HepG2 (cell line): ENCODE measurements at regions not wholly inside any gene's neighbourhood (a gene's known extent, or its start where the extent isn't known, plus 50 kb on each side); places are given as distances from the start of the nearest gene placed in this dataset.
A peak's percentile ranks its signal among the peaks of the same experiment; 100 is the strongest.

Experiments used
- ATAC-seq: fragments of 200-7000 bp; cut with Tn5 transposase; 3 replicates; pipeline ENCODE4 v1.9.1; 2020; ENCODE audit warnings: mild to moderate bottlenecking, moderate library complexity
- BruUV-seq: library from RNA; stranded (reverse); fragments of 400-500 nt; replicated peaks from 2 replicates; lab custom pipeline; 2021; lab: Mats Ljungman, UMichigan
- CTCF ChIA-PET: fragments of 300-600 bp; formaldehyde crosslinking; extraction: SDS; loops from one replicate; lab custom pipeline; 2021; ENCODE audit warnings: low total read pairs, inconsistent platforms, low intra/inter-chr PET ratio; lab: Yijun Ruan, JAX
- POLR2A ChIA-PET: fragments of 350-600 bp; sonication (Branson Sonifier 250); formaldehyde crosslinking; loops from one replicate; lab custom pipeline; 2020; ENCODE audit warnings: antibody characterized with exemption, inconsistent platforms; lab: Yijun Ruan, JAX
- DNase-seq: peaks from one replicate; pipeline ENCODE4 v3.0.0-alpha.2; 2015; ENCODE audit warnings: low spot score
- FAIRE-seq: peaks from 3 replicates; lab custom pipeline; 2011; peaks lifted over from hg19 to GRCh38; lab: Jason Lieb, UNC
- H2AFZ ChIP-seq: one replicate; pipeline ENCODE4 v1.6.1; 2011; ENCODE audit warnings: low read length, inconsistent platforms
- H3K27ac ChIP-seq: fragments of 300-600 bp; 3 replicates; pipeline ENCODE4 v1.8.0; 2011; ENCODE audit warnings: mixed run types, mild to moderate bottlenecking, mixed read lengths, low read length, inconsistent platforms; ENCODE audit not compliant: insufficient read depth; ENCODE audit errors: extremely low read length
- H3K27me3 ChIP-seq, 2 experiments: fragments of 200-600 bp in 1 of 2; 2 replicates in 1 of 2; 3 replicates in 1 of 2; pipeline versions ENCODE4 v1.6.0 to v1.8.0; 2011; ENCODE audit warnings: low read length in 2 of 2, mild to moderate bottlenecking in 2 of 2, moderate library complexity in 2 of 2, inconsistent platforms in 1 of 2; ENCODE audit not compliant: insufficient read depth in 2 of 2, control insufficient read depth in 1 of 2
- H3K36me3 ChIP-seq, 2 experiments: fragments of 200-600 bp in 1 of 2; replicated peaks in 1 of 2; 2 replicates in 1 of 2; 3 replicates in 1 of 2; pipeline versions ENCODE4 v1.5.1 to v1.8.0; 2011; ENCODE audit warnings: low read length in 2 of 2, inconsistent platforms in 1 of 2; ENCODE audit not compliant: insufficient read depth in 2 of 2, control insufficient read depth in 1 of 2
- H3K4me1 ChIP-seq: 2 replicates; pipeline ENCODE4 v1.5.1; 2012; ENCODE audit warnings: low read length, inconsistent platforms; ENCODE audit not compliant: insufficient read depth
- H3K4me2 ChIP-seq: 2 replicates; pipeline ENCODE4 v1.6.0; 2011; ENCODE audit warnings: low read depth, low read length, inconsistent platforms
- H3K4me3 ChIP-seq, 3 experiments: fragments of 200-600 bp in 1 of 3; sonication (generic), shearing (Covaris generic) in 1 of 3; replicated peaks in 1 of 3; 2 replicates each; pipeline ENCODE4 v1.5.1; 2011 to 2016; ENCODE audit warnings: low read length in 3 of 3, inconsistent platforms in 2 of 3, low read depth in 2 of 3, mild to moderate bottlenecking in 2 of 3, control low read depth in 1 of 3, mixed read lengths in 1 of 3; ENCODE audit not compliant: insufficient read depth in 1 of 3
- H3K79me2 ChIP-seq: one replicate; pipeline ENCODE4 v1.6.1; 2011; ENCODE audit warnings: low read length, inconsistent platforms; ENCODE audit not compliant: insufficient read depth
- H3K9ac ChIP-seq: 2 replicates; pipeline ENCODE4 v1.6.0; 2011; ENCODE audit warnings: mild to moderate bottlenecking, low read depth, low read length, inconsistent platforms; ENCODE audit not compliant: insufficient read depth
- H3K9me3 ChIP-seq: 2 replicates; pipeline ENCODE4 v1.5.1; 2012; ENCODE audit warnings: mild to moderate bottlenecking, low read length
- H4K20me1 ChIP-seq: 2 replicates; pipeline ENCODE4 v1.6.0; 2011; ENCODE audit warnings: inconsistent platforms, mild to moderate bottlenecking, low read length, moderate library complexity; ENCODE audit not compliant: insufficient read depth
- NPAS2 ChIP-seq: sonication (generic); formaldehyde crosslinking; IDR thresholded peaks from 2 replicates; pipeline ENCODE4 v1.8.0; 2022; ENCODE audit warnings: mild to moderate bottlenecking, missing genetic modification reagents, borderline replicate concordance
- RAD21 ChIP-seq: fragments of 450-650 bp; formaldehyde crosslinking; IDR thresholded peaks from 2 replicates; pipeline ENCODE4 v1.5.0; 2020; ENCODE audit warnings: mild to moderate bottlenecking
- ZNF331 ChIP-seq: sonication (generic); formaldehyde crosslinking; IDR thresholded peaks from 2 replicates; pipeline ENCODE4 v1.4.0; 2020; ENCODE audit warnings: missing genetic modification reagents
- WGBS: methylation state at CpG from one replicate; pipeline ENCODE4 v1.1.6; 2017; ENCODE audit warnings: low lambda C conversion rate; 5-methylcytosine and 5-hydroxymethylcytosine counted together
- in situ Hi-C: cut with HindIII; loops from 2 replicates; pipeline ENCODE4 v1.10.0; 2017; ENCODE audit warnings: low pct_unique_long_range_greater_than_20kb; ENCODE audit not compliant: extremely low pct_ligation_motif_present
- intact Hi-C: fragments of 100-400 bp; cut with micrococcal nuclease; formaldehyde crosslinking; loops from one replicate; pipeline ENCODE4 v1.10.0; 2022; ENCODE audit not compliant: unreplicated experiment
- TF ChIP-seq, protein P1 (sequence below): IDR thresholded peaks from 2 replicates; pipeline ENCODE4 v1.6.1; 2016; ENCODE audit warnings: low read depth, missing genetic modification reagents, missing compliant biosample characterization
- TF ChIP-seq, protein P2 (sequence below): sonication (generic); formaldehyde crosslinking; IDR thresholded peaks from 2 replicates; pipeline ENCODE4 v1.4.0; 2020; ENCODE audit warnings: mild to moderate bottlenecking, missing genetic modification reagents
- TF ChIP-seq, protein P3 (sequence below): sonication (generic); formaldehyde crosslinking; IDR thresholded peaks from 2 replicates; pipeline ENCODE4 v1.4.0; 2020; ENCODE audit warnings: low read depth, missing genetic modification reagents

DNA sequence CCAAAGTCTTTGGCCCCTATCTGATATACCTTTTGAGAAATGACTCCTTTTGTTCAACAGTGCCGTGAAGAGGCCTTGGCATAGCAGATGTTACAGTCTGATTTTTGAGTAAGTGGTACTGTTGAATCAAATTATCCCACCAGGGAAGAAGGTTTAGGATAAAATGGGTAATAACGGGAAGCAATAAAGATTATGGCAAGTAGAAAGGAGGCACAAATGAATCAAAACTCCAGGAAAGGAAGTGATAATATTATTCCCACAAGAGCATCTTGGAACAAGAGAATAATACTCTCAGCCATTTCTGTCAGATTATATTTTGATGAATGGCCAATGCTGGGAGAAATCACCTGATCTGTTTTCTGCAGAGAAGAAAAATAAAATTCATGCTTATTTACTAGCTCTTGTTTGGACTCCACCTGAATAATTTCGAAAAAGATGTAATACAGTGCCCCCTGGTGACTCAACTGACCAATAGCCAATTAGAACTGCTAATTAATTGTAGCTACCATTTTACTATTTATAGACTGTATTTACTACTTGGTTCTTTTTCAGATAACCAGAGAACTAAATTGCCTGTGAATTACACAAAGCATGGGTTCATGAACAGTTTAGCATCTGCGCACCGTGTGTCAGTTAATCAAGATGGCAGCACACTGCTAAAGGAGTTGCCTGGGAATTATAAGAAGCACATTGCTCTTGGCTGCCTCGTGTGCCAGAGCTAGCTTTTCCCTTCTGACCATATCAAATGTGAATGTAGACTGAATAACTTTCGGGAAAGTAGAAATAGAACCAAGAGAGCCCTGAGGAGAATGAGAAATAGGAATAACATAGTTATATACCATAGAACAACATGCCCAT lies 78.5 kb upstream of the TRDN start (continued):
- TF ChIP-seq RAD21 (CRISPR knock-in tag) = peak; percentile 25; the same call in 1 of the 2 replicates

DNA sequence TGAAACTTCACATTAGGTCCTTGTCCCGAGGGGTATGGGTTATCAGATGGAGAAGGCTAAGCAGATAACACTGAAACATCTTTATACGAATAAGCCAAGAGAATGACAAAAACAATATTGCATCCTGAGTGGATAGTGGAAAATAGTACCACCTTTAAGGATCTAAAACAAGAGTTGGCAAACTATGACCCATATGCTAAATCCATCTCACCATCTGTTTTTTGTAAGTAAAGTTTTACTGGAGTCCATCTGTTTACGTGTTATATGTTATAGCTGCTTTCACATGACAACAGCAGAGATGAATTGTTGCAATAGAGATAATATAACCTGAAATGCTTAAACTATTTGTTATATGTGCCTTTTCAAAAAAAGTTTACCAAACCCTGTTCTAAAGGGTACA lies 76.1 kb upstream of the TRDN start:
- ChIA-PET CTCF (no interaction called here), POLR2A (no interaction called here)
- Histone ChIP-seq H3K79me2 (no peaks in the 10 kb centered on the region), H3K4me1 (no peaks in the 10 kb centered on the region), H3K27me3 (no peaks in the 10 kb centered on the region), H3K4me3 (no peak overlapping the region), H4K20me1 (no peaks in the 10 kb centered on the region), H3K9me3 (no peaks in the 10 kb centered on the region), H3K27ac (no peak overlapping the region), H3K9ac (no peak overlapping the region), H3K36me3 (no peaks in the 10 kb centered on the region), H2AFZ (no peak overlapping the region), H3K4me2 (no peak overlapping the region)
- intact Hi-C loops = no loop called here
- WGBS = 14% methylated on average over 3 of the region's 3 CpGs
- DNase-seq (no peak), FAIRE-seq (no peak), ATAC-seq (no peak)
- in situ Hi-C loops = no loop called here
- BruUV-seq = no TSS peak
- TF ChIP-seq ZNF331 (CRISPR knock-in tag) = no peak
- TF ChIP-seq, protein P1, sequence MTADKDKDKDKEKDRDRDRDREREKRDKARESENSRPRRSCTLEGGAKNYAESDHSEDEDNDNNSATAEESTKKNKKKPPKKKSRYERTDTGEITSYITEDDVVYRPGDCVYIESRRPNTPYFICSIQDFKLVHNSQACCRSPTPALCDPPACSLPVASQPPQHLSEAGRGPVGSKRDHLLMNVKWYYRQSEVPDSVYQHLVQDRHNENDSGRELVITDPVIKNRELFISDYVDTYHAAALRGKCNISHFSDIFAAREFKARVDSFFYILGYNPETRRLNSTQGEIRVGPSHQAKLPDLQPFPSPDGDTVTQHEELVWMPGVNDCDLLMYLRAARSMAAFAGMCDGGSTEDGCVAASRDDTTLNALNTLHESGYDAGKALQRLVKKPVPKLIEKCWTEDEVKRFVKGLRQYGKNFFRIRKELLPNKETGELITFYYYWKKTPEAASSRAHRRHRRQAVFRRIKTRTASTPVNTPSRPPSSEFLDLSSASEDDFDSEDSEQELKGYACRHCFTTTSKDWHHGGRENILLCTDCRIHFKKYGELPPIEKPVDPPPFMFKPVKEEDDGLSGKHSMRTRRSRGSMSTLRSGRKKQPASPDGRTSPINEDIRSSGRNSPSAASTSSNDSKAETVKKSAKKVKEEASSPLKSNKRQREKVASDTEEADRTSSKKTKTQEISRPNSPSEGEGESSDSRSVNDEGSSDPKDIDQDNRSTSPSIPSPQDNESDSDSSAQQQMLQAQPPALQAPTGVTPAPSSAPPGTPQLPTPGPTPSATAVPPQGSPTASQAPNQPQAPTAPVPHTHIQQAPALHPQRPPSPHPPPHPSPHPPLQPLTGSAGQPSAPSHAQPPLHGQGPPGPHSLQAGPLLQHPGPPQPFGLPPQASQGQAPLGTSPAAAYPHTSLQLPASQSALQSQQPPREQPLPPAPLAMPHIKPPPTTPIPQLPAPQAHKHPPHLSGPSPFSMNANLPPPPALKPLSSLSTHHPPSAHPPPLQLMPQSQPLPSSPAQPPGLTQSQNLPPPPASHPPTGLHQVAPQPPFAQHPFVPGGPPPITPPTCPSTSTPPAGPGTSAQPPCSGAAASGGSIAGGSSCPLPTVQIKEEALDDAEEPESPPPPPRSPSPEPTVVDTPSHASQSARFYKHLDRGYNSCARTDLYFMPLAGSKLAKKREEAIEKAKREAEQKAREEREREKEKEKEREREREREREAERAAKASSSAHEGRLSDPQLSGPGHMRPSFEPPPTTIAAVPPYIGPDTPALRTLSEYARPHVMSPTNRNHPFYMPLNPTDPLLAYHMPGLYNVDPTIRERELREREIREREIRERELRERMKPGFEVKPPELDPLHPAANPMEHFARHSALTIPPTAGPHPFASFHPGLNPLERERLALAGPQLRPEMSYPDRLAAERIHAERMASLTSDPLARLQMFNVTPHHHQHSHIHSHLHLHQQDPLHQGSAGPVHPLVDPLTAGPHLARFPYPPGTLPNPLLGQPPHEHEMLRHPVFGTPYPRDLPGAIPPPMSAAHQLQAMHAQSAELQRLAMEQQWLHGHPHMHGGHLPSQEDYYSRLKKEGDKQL (CRISPR knock-in tag) = no peak
- TF ChIP-seq NPAS2 (CRISPR knock-in tag) = no peak
- TF ChIP-seq, protein P2, sequence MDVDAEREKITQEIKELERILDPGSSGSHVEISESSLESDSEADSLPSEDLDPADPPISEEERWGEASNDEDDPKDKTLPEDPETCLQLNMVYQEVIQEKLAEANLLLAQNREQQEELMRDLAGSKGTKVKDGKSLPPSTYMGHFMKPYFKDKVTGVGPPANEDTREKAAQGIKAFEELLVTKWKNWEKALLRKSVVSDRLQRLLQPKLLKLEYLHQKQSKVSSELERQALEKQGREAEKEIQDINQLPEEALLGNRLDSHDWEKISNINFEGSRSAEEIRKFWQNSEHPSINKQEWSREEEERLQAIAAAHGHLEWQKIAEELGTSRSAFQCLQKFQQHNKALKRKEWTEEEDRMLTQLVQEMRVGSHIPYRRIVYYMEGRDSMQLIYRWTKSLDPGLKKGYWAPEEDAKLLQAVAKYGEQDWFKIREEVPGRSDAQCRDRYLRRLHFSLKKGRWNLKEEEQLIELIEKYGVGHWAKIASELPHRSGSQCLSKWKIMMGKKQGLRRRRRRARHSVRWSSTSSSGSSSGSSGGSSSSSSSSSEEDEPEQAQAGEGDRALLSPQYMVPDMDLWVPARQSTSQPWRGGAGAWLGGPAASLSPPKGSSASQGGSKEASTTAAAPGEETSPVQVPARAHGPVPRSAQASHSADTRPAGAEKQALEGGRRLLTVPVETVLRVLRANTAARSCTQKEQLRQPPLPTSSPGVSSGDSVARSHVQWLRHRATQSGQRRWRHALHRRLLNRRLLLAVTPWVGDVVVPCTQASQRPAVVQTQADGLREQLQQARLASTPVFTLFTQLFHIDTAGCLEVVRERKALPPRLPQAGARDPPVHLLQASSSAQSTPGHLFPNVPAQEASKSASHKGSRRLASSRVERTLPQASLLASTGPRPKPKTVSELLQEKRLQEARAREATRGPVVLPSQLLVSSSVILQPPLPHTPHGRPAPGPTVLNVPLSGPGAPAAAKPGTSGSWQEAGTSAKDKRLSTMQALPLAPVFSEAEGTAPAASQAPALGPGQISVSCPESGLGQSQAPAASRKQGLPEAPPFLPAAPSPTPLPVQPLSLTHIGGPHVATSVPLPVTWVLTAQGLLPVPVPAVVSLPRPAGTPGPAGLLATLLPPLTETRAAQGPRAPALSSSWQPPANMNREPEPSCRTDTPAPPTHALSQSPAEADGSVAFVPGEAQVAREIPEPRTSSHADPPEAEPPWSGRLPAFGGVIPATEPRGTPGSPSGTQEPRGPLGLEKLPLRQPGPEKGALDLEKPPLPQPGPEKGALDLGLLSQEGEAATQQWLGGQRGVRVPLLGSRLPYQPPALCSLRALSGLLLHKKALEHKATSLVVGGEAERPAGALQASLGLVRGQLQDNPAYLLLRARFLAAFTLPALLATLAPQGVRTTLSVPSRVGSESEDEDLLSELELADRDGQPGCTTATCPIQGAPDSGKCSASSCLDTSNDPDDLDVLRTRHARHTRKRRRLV (CRISPR knock-in tag) = no peak
- TF ChIP-seq, protein P3, sequence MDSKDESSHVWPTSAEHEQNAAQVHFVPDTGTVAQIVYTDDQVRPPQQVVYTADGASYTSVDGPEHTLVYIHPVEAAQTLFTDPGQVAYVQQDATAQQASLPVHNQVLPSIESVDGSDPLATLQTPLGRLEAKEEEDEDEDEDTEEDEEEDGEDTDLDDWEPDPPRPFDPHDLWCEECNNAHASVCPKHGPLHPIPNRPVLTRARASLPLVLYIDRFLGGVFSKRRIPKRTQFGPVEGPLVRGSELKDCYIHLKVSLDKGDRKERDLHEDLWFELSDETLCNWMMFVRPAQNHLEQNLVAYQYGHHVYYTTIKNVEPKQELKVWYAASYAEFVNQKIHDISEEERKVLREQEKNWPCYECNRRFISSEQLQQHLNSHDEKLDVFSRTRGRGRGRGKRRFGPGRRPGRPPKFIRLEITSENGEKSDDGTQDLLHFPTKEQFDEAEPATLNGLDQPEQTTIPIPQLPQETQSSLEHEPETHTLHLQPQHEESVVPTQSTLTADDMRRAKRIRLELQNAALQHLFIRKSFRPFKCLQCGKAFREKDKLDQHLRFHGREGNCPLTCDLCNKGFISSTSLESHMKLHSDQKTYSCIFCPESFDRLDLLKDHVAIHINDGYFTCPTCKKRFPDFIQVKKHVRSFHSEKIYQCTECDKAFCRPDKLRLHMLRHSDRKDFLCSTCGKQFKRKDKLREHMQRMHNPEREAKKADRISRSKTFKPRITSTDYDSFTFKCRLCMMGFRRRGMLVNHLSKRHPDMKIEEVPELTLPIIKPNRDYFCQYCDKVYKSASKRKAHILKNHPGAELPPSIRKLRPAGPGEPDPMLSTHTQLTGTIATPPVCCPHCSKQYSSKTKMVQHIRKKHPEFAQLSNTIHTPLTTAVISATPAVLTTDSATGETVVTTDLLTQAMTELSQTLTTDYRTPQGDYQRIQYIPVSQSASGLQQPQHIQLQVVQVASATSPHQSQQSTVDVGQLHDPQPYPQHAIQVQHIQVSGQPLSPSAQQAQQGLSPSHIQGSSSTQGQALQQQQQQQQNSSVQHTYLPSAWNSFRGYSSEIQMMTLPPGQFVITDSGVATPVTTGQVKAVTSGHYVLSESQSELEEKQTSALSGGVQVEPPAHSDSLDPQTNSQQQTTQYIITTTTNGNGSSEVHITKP (CRISPR knock-in tag) = no peak
